Thyroid gland (tissue), 4 donors: ENCODE measurements at regions not wholly inside any gene's neighbourhood (a gene's known extent, or its start where the extent isn't known, plus 50 kb on each side); places are given as distances from the start of the nearest gene placed in this dataset.

Source experiments
- DNase-seq, 2 donors: peaks; one replicate each; pipeline ENCODE4 v3.0.0-alpha.2; 2019
- H3K27ac ChIP-seq, 3 donors: fragments of 200-600 bp; sonication (generic); 1 replicate in 2 of 3; 2 replicates in 1 of 3; pipeline ENCODE4 v1.5.1; 2016 to 2019; ENCODE audit warnings: mild to moderate bottlenecking in 1 of 3, moderate library complexity in 1 of 3
- H3K27me3 ChIP-seq: fragments of 200-600 bp; sonication (generic); one replicate; pipeline ENCODE4 v1.5.1; 2019
- H3K36me3 ChIP-seq, 2 donors: fragments of 200-600 bp; sonication (generic); one replicate each; pipeline ENCODE4 v1.5.1; 2016 to 2019
- H3K4me1 ChIP-seq, 2 donors: fragments of 200-600 bp; sonication (generic); one replicate each; pipeline ENCODE4 v1.5.1; 2017 to 2019
- H3K4me3 ChIP-seq, 3 donors: fragments of 200-600 bp; sonication (generic); replicated peaks in 1 of 3; 1 replicate in 2 of 3; 2 replicates in 1 of 3; pipeline ENCODE4 v1.5.1; 2016; ENCODE audit warnings: mild to moderate bottlenecking in 1 of 3
- H3K9me3 ChIP-seq: fragments of 200-600 bp; sonication (generic); one replicate; pipeline ENCODE4 v1.5.1; 2017
- POLR2A ChIP-seq, 2 donors: fragments of 450-650 bp; IDR thresholded peaks; one replicate each; pipeline ENCODE4 v1.6.1; 2017; ENCODE audit warnings: antibody characterized with exemption in 2 of 2, mild to moderate bottlenecking in 2 of 2, moderate library complexity in 1 of 2
- WGBS, 2 donors: methylation state at CpG; one replicate each; pipeline ENCODE4 v1.1.5; 2017; 5-methylcytosine and 5-hydroxymethylcytosine counted together
- intact Hi-C: fragments of 100-400 bp; cut with DNase I; formaldehyde crosslinking; loops from one replicate; pipeline ENCODE4 v1.15.1; 2023
- TF ChIP-seq, protein P1 (sequence below), 6 experiments: fragments of 200-600 bp in 3 of 6; fragments of 450-650 bp in 3 of 6; sonication (generic) in 3 of 6; IDR thresholded peaks; one replicate each; pipeline ENCODE4 v1.5.1; 2016 to 2019; ENCODE audit warnings: antibody characterized with exemption in 6 of 6, mild to moderate bottlenecking in 2 of 6, inconsistent platforms in 1 of 6, moderate library complexity in 1 of 6

DNA sequence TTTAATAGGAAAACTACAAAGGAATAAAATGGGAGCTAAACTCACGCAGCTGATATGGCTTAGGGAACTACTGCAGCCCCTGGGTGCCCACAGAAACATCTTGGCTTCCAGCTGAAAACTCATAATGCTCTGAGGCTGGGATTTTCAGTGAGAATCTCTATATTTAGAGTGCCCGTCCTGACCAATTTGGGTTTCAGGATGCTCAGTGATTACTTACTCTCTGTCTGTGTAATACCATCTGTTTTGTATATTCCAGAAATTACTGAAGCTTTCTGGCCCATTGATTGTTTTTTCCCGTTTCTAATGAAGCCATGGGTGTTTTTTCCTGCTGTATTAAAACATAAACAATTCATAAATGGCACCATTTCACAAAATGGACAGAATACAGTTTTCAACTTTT, 50.6 kb upstream of the ZNF385D start:
- Histone ChIP-seq H3K9me3 (no peaks in the 10 kb centered on the region), H3K27me3 (no peaks in the 10 kb centered on the region), H3K4me1 (no peaks in the 10 kb centered on the region), H3K27ac (no peak overlapping the region), H3K4me3 (no peak overlapping the region), H3K36me3 (no peaks in the 10 kb centered on the region)
- 85 to 92% methylated on average over 3 of the region's 3 CpGs for WGBS, 2 donors
- TF ChIP-seq, protein P1, sequence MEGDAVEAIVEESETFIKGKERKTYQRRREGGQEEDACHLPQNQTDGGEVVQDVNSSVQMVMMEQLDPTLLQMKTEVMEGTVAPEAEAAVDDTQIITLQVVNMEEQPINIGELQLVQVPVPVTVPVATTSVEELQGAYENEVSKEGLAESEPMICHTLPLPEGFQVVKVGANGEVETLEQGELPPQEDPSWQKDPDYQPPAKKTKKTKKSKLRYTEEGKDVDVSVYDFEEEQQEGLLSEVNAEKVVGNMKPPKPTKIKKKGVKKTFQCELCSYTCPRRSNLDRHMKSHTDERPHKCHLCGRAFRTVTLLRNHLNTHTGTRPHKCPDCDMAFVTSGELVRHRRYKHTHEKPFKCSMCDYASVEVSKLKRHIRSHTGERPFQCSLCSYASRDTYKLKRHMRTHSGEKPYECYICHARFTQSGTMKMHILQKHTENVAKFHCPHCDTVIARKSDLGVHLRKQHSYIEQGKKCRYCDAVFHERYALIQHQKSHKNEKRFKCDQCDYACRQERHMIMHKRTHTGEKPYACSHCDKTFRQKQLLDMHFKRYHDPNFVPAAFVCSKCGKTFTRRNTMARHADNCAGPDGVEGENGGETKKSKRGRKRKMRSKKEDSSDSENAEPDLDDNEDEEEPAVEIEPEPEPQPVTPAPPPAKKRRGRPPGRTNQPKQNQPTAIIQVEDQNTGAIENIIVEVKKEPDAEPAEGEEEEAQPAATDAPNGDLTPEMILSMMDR (IDR thresholded peaks at IDR 0.05): no peak
- no peak for TF ChIP-seq POLR2A (IDR thresholded peaks at IDR 0.05)
- intact Hi-C loops: no loop called here
- DNase-seq: no peak

DNA sequence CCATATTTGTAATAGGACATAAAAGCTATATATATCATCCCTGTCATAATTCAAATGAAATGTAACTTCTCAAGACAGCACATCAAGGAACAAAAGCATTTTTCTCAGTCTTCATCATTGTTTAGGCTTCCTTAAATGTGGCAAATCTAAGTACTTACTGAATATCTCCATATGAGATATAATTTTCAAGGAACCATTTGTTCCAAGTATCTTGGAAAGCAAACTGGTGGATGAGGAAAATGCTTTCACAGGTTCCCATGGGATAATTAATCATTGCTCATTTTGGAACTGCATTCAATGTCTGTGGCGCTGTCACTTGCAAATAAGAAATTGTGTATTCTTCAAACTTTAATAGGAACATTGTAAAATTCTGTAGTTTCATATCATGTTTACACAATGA, 52.6 kb upstream of the ZNF385D start:
- Histone ChIP-seq H3K4me1 (no peaks in the 10 kb centered on the region), H3K36me3 (no peaks in the 10 kb centered on the region), H3K4me3 (no peak overlapping the region), H3K27me3 (no peaks in the 10 kb centered on the region), H3K27ac (no peak overlapping the region), H3K9me3 (no peaks in the 10 kb centered on the region)
- WGBS, 2 donors: 75% methylated on average over 1 of the region's 1 CpG
- intact Hi-C loops: no loop called here
- DNase-seq: no peak
- no peak for TF ChIP-seq POLR2A (IDR thresholded peaks at IDR 0.05)
- TF ChIP-seq, protein P1 (IDR thresholded peaks at IDR 0.05): no peak

DNA sequence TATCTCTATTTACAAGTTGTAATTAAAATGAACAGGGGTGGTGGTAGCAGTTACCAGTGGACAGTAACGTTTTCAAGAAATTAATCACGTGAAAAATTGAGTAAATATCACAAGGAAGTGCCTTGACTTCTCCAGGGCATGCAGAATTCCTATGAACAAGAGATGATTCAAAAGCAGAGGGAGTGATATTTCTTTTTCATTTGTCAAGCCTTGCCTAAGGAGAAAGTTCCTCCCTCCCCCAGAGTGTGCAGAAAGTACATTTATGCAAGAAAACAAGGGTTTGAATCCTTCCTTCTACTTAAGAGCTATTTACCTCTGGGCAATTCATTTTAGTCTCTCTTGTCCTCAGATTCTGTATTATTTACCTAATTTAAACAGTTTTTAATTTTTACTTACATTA, 53.3 kb upstream of the ZNF385D start:
- WGBS, 2 donors: 64 to 67% methylated on average over 2 of the region's 2 CpGs
- Histone ChIP-seq H3K27me3 (no peaks in the 10 kb centered on the region), H3K9me3 (no peaks in the 10 kb centered on the region), H3K27ac (no peak overlapping the region), H3K4me1 (no peaks in the 10 kb centered on the region), H3K4me3 (no peak overlapping the region), H3K36me3 (no peaks in the 10 kb centered on the region)
- TF ChIP-seq, protein P1 (IDR thresholded peaks at IDR 0.05): no peak
- no peak for TF ChIP-seq POLR2A (IDR thresholded peaks at IDR 0.05)
- no peak for DNase-seq
- intact Hi-C loops: no loop called here

DNA sequence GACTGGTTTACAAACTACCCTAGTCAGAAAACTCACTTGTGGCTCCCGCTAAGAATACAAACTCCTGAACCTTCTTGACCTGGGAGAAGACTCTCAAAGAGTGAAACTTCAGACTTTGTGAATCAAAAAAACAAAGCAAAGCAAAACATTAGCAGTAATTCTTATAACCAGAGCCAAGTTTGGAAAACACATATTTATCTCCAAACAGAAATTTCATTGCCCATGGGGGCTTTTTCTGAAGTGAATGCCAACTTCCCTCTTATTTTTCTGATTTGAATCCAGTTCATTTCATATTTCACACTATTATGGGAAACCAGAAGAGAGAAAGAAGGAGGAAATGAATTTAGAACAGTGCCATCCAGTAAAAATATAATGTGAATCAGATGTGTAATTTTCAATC, 55.7 kb upstream of the ZNF385D start:
- 44 to 48% methylated on average over 1 of the region's 1 CpG for WGBS, 2 donors
- no peak for TF ChIP-seq POLR2A (IDR thresholded peaks at IDR 0.05)
- TF ChIP-seq, protein P1 (IDR thresholded peaks at IDR 0.05): no peak
- H3K36me3 ChIP-seq: no peaks in the 10 kb centered on the region
- H3K27ac ChIP-seq: no peak overlapping the region
- H3K4me1 ChIP-seq: no peaks in the 10 kb centered on the region
- intact Hi-C loops: no loop called here
- DNase-seq: no peak
- H3K9me3 ChIP-seq: no peaks in the 10 kb centered on the region
- H3K4me3 ChIP-seq: no peak overlapping the region
- no peaks in the 10 kb centered on the region for H3K27me3 ChIP-seq

DNA sequence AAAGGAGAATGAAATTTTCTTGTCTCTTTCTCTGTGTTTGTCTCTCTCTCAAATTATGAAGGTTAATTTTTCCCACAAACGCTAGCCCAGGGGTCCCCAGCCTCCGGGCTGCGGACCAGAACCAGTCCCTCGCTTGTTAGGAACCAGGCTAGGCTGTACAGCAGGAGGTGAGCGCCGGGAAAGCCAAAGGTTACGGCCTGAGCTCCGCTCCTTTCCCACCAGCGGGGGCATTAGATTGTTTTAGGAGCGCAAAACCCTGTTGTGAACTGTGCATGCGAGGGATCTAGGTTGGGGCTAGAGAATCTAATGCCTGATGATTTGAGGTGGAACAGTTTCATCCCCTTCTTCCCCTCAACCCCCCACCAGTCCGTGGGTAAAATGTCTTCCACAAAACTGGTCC, 74.7 kb upstream of the ZNF385D start:
- H3K27me3 ChIP-seq: no peaks in the 10 kb centered on the region
- no peak overlapping the region for H3K27ac ChIP-seq
- DNase-seq: no peak
- intact Hi-C loops: no loop called here
- TF ChIP-seq POLR2A (IDR thresholded peaks at IDR 0.05): no peak
- TF ChIP-seq, protein P1 (IDR thresholded peaks at IDR 0.05): no peak
- H3K9me3 ChIP-seq: no peaks in the 10 kb centered on the region
- 88 to 89% methylated on average over 12 of the region's 12 CpGs for WGBS, 2 donors
- H3K4me3 ChIP-seq: no peak overlapping the region
- H3K4me1 ChIP-seq: no peaks in the 10 kb centered on the region
- no peaks in the 10 kb centered on the region for H3K36me3 ChIP-seq
